HCT116 (cell line): ENCODE measurements at regions not wholly inside any gene's neighbourhood (a gene's known extent, or its start where the extent isn't known, plus 50 kb on each side); places are given as distances from the start of the nearest gene placed in this dataset.

ENCODE experiments used
- ATAC-seq: fragments of 200-7000 bp; cut with Tn5 transposase; 2 replicates; pipeline ENCODE4 v1.9.1; 2020; ENCODE audit warnings: mild to moderate bottlenecking, moderate library complexity
- BruUV-seq: library from RNA; stranded (reverse); fragments of 400-500 nt; replicated peaks from 2 replicates; lab custom pipeline; 2021; lab: Mats Ljungman, UMichigan
- CTCF ChIA-PET: fragments of 300-600 bp; sonication (Branson Sonifier 250); formaldehyde crosslinking; loops from one replicate; lab custom pipeline; 2021; ENCODE audit warnings: antibody characterized with exemption; lab: Charles Lee
- POLR2A ChIA-PET: fragments of 300-600, 350-600 bp; sonication (Branson Sonifier 250); formaldehyde crosslinking; loops from one replicate; lab custom pipeline; 2021; ENCODE audit warnings: antibody characterized with exemption; lab: Charles Lee
- RAD21 ChIA-PET, 2 experiments: fragments of 300-600 bp; sonication (Branson Sonifier 250); formaldehyde crosslinking; loops; one replicate each; lab custom pipeline; 2023; ENCODE audit warnings: low total read pairs in 2 of 2; ENCODE audit not compliant: uncharacterized antibody in 2 of 2, unreplicated experiment in 2 of 2, low non-redundant PET in 1 of 2; lab: Charles Lee
- DNase-seq: peaks from one replicate; pipeline ENCODE4 v3.0.0-alpha.2; 2010; ENCODE audit warnings: low read depth, low spot score
- H2AFZ ChIP-seq: fragments of 200-600 bp; shearing (Covaris generic), sonication (generic); 2 replicates; pipeline ENCODE4 v1.6.1; 2017; ENCODE audit warnings: low read depth, mixed run types, mixed read lengths, antibody characterized with exemption, low read length; ENCODE audit not compliant: poor library complexity, severe bottlenecking
- H3K27ac ChIP-seq: 2 replicates; pipeline ENCODE4 v1.5.1; 2012; ENCODE audit warnings: low read depth, low read length
- H3K27me3 ChIP-seq: fragments of 200-600 bp; sonication (generic); 2 replicates; pipeline ENCODE4 v1.6.1; 2016; ENCODE audit warnings: mixed run types, low read length, mixed read lengths; ENCODE audit not compliant: insufficient read depth
- H3K36me3 ChIP-seq, 2 experiments: fragments of 200-500 bp in 1 of 2; fragments of 200-600 bp in 1 of 2; sonication (Bioruptor generic) in 1 of 2; sonication (generic) in 1 of 2; 2 replicates each; pipeline versions ENCODE4 v1.5.1 to v1.6.1; 2014 to 2016; ENCODE audit warnings: low read length in 2 of 2, inconsistent platforms in 1 of 2, mixed read lengths in 1 of 2, mixed run types in 1 of 2; ENCODE audit not compliant: insufficient read depth in 2 of 2, control insufficient read depth in 1 of 2
- H3K4me1 ChIP-seq, 2 experiments: fragments of 200-600 bp in 1 of 2; sonication (generic) in 1 of 2; 2 replicates each; pipeline versions ENCODE4 v1.5.1 to v1.6.1; 2012 to 2017; ENCODE audit warnings: low read length in 2 of 2, inconsistent platforms in 1 of 2, mild to moderate bottlenecking in 1 of 2, mixed read lengths in 1 of 2, mixed run types in 1 of 2, moderate library complexity in 1 of 2; ENCODE audit not compliant: insufficient read depth in 2 of 2, control insufficient read depth in 1 of 2
- H3K4me2 ChIP-seq: fragments of 200-600 bp; sonication (generic); 2 replicates; pipeline ENCODE4 v1.6.1; 2017; ENCODE audit warnings: mixed run types, low read length, mixed read lengths
- H3K4me3 ChIP-seq, 2 experiments: fragments of 200-600 bp in 1 of 2; sonication (generic) in 1 of 2; replicated peaks in 1 of 2; 2 replicates each; pipeline ENCODE4 v1.5.1; 2011 to 2016; ENCODE audit warnings: low read length in 2 of 2, control low read depth in 1 of 2, low read depth in 1 of 2, mild to moderate bottlenecking in 1 of 2, mixed read lengths in 1 of 2, mixed run types in 1 of 2
- H3K79me2 ChIP-seq: fragments of 200-600 bp; sonication (generic); 2 replicates; pipeline ENCODE4 v1.6.1; 2017; ENCODE audit warnings: mild to moderate bottlenecking, mixed run types, low read length, moderate library complexity, mixed read lengths; ENCODE audit not compliant: insufficient read depth
- H3K9ac ChIP-seq: fragments of 200-600 bp; sonication (generic); 2 replicates; pipeline ENCODE4 v1.6.1; 2016; ENCODE audit warnings: low read length, mixed read lengths
- H3K9me2 ChIP-seq: fragments of 200-600 bp; sonication (generic), shearing (Covaris generic); 2 replicates; pipeline ENCODE4 v1.6.1; 2017; ENCODE audit warnings: mixed run types, mild to moderate bottlenecking, moderate library complexity; ENCODE audit not compliant: insufficient read depth
- H3K9me3 ChIP-seq, 2 experiments: fragments of 200-500 bp in 1 of 2; fragments of 200-600 bp in 1 of 2; sonication (Bioruptor generic) in 1 of 2; sonication (generic) in 1 of 2; 2 replicates each; pipeline ENCODE4 v1.6.1; 2014 to 2017; ENCODE audit warnings: low read length in 2 of 2, mixed read lengths in 2 of 2, inconsistent platforms in 1 of 2, low read depth in 1 of 2, mild to moderate bottlenecking in 1 of 2, mixed run types in 1 of 2, moderate library complexity in 1 of 2; ENCODE audit not compliant: control insufficient read depth in 1 of 2, insufficient read depth in 1 of 2
- H4K20me1 ChIP-seq: fragments of 200-600 bp; sonication (generic), shearing (Covaris generic); 2 replicates; pipeline ENCODE4 v1.6.1; 2017; ENCODE audit warnings: mixed run types, mild to moderate bottlenecking, moderate library complexity; ENCODE audit not compliant: insufficient read depth
- CBX3 ChIP-seq: IDR thresholded peaks from 2 replicates; pipeline ENCODE4 v1.6.1; 2012; ENCODE audit warnings: low read depth
- ELF1 ChIP-seq: IDR thresholded peaks from 2 replicates; pipeline ENCODE4 v1.6.1; 2012; ENCODE audit warnings: low read depth, borderline replicate concordance
- EZH2 ChIP-seq: fragments of 200-600 bp; sonication (generic); IDR thresholded peaks from 2 replicates; pipeline ENCODE4 v1.6.1; 2017; ENCODE audit warnings: antibody characterized with exemption, mixed run types
- EZH2phosphoT487 ChIP-seq: fragments of 200-600 bp; IDR thresholded peaks from 2 replicates; pipeline ENCODE4 v1.6.1; 2018; ENCODE audit warnings: antibody characterized with exemption, borderline replicate concordance
- JUND ChIP-seq: IDR thresholded peaks from 2 replicates; pipeline ENCODE4 v1.6.1; 2012
- POLR2AphosphoS5 ChIP-seq: IDR thresholded peaks from 2 replicates; pipeline ENCODE4 v1.6.1; 2011; ENCODE audit warnings: mild to moderate bottlenecking, low read depth, low read length, moderate library complexity
- SP1 ChIP-seq: IDR thresholded peaks from 2 replicates; pipeline ENCODE4 v1.6.1; 2012; ENCODE audit warnings: low read depth
- TCF7L2 ChIP-seq: IDR thresholded peaks from 2 replicates; pipeline ENCODE4 v1.7.0; 2011; ENCODE audit warnings: borderline replicate concordance, inconsistent platforms; ENCODE audit not compliant: insufficient read depth, insufficient read length; ENCODE audit errors: extremely low read depth
- YY1 ChIP-seq: IDR thresholded peaks from 2 replicates; pipeline ENCODE4 v1.6.1; 2011; ENCODE audit warnings: low read length, low read depth, moderate library complexity, mild to moderate bottlenecking; ENCODE audit not compliant: insufficient replicate concordance; ENCODE audit errors: extremely low read depth
- ZFX ChIP-seq: fragments of 450-650 bp; IDR thresholded peaks from 2 replicates; pipeline ENCODE4 v1.6.1; 2017
- intact Hi-C: fragments of 100-400 bp; cut with micrococcal nuclease; formaldehyde crosslinking; loops from 2 replicates; pipeline ENCODE4 v1.10.0; 2022

- ChIA-PET RAD21 (no interaction called here), POLR2A (no interaction called here), CTCF (no interaction called here)
- Histone ChIP-seq H3K9me2 (no peaks in the 10 kb centered on the region), H3K79me2 (no peaks in the 10 kb centered on the region), H3K9ac (no peak overlapping the region), H3K27me3 (no peaks in the 10 kb centered on the region), H3K36me3 (no peaks in the 10 kb centered on the region), H3K4me1 (no peaks in the 10 kb centered on the region), H3K4me3 (no peak overlapping the region), H3K4me2 (no peak overlapping the region), H4K20me1 (no peaks in the 10 kb centered on the region), H2AFZ (no peak overlapping the region), H3K27ac (no peak overlapping the region), H3K9me3 (no peaks in the 10 kb centered on the region; a peak in 1 of 4 replicates)
- BruUV-seq = no TSS peak
- DNase-seq (no peak), ATAC-seq (no peak)
- TF ChIP-seq JUND (no peak), ELF1 (no peak), POLR2AphosphoS5 (no peak), EZH2 (no peak), SP1 (no peak)
- intact Hi-C loops = no loop called here
Measured at GRCh38 chr22:27195094-27195493, 537.7 kb downstream of the MIAT start.

GRCh38 chr22:27195494-27195893 is 538.1 kb downstream of the MIAT start:
- no peak for DNase-seq
- no peak for ATAC-seq
- no TSS peak for BruUV-seq
- H3K79me2 ChIP-seq = no peaks in the 10 kb centered on the region
- no peaks in the 10 kb centered on the region for H3K9me2 ChIP-seq
- no peak overlapping the region for H3K4me3 ChIP-seq
- no peaks in the 10 kb centered on the region for H3K36me3 ChIP-seq
- intact Hi-C loops = no loop called here
- POLR2A ChIA-PET = no interaction called here
- RAD21 ChIA-PET = no interaction called here
- no peak overlapping the region for H3K9ac ChIP-seq
- no peaks in the 10 kb centered on the region for H3K4me1 ChIP-seq
- no peaks in the 10 kb centered on the region for H3K27me3 ChIP-seq
- TF ChIP-seq POLR2AphosphoS5 = no peak
- TF ChIP-seq ZFX = no peak
- no peak for TF ChIP-seq JUND
- TF ChIP-seq YY1 = no peak
- no peak for TF ChIP-seq CBX3
- TF ChIP-seq EZH2phosphoT487 = no peak
- no peak for TF ChIP-seq TCF7L2
- CTCF ChIA-PET = no interaction called here
- H3K9me3 ChIP-seq = no peaks in the 10 kb centered on the region; a peak in 1 of 4 replicates
- H2AFZ ChIP-seq = no peak overlapping the region
- H3K27ac ChIP-seq = no peak overlapping the region
- no peak overlapping the region for H3K4me2 ChIP-seq
- no peaks in the 10 kb centered on the region for H4K20me1 ChIP-seq
